Pancreas (tissue), 10 donors: ENCODE measurements at regions not wholly inside any gene's neighbourhood (a gene's known extent, or its start where the extent isn't known, plus 50 kb on each side); places are given as distances from the start of the nearest gene placed in this dataset.

Experiments
- ATAC-seq, 4 donors: fragments of 200-7000 bp; cut with Tn5 transposase; one replicate each; pipeline versions ENCODE4 v1.8.0 to v1.9.1; 2020; ENCODE audit warnings: mild to moderate bottlenecking in 4 of 4, moderate library complexity in 4 of 4
- DNase-seq, 6 donors: peaks; one replicate each; pipeline ENCODE4 v3.0.0-alpha.2; 2020
- FAIRE-seq: peaks from 2 replicates; lab custom pipeline; 2012; peaks lifted over from hg19 to GRCh38; lab: Jason Lieb, UNC
- H3K27ac ChIP-seq, 4 donors: fragments of 200-600 bp; sonication (generic); 1 replicate in 3 of 4; 2 replicates in 1 of 4; pipeline versions ENCODE4 v1.5.0 to v1.8.0; 2020
- H3K27me3 ChIP-seq, 4 donors: fragments of 200-600 bp; one replicate each; pipeline ENCODE4 v1.8.0; 2021
- H3K36me3 ChIP-seq, 3 donors: fragments of 200-600 bp; sonication (generic) in 1 of 3; one replicate each; pipeline versions ENCODE4 v1.5.0 to v1.8.0; 2020 to 2021
- H3K4me1 ChIP-seq, 3 donors: fragments of 200-600 bp; one replicate each; pipeline ENCODE4 v1.8.0; 2021
- H3K4me3 ChIP-seq, 4 donors: fragments of 200-600 bp; sonication (generic) in 2 of 4; one replicate each; pipeline versions ENCODE4 v1.5.0 to v1.8.0; 2020 to 2021
- H3K9me3 ChIP-seq, 4 donors: fragments of 200-600 bp; one replicate each; pipeline ENCODE4 v1.8.0; 2021
- CTCF ChIP-seq, 4 donors: fragments of 200-600 bp; sonication (generic) in 3 of 4; IDR thresholded peaks; one replicate each; pipeline versions ENCODE4 v1.5.0 to v1.8.0; 2021; ENCODE audit warnings: antibody characterized with exemption in 4 of 4
- WGBS, 2 donors: extraction: QIAGEN DNeasy Blood & Tissue Kit; methylation state at CpG; one replicate each; pipeline ENCODE4 v1.1.7; 2013; 5-methylcytosine and 5-hydroxymethylcytosine counted together
- intact Hi-C, 3 donors: fragments of 100-400 bp; cut with DNase I; formaldehyde crosslinking; loops; one replicate each; pipeline versions ENCODE4 v1.11.1 to v1.14.2; 2022
- donor health status: healthy with polysubstance abuse.
- donor health status: DM: no; HTN: no; CAD: no; lungs with moderate emphysema.
- donor health status: DM: no; HTN: no; CAD: no.
- donor health status: control.
- donor health status: control.
- donor health status: Bipolar disorder and iron deficiency.
- donor health status: DM: yes; HTN: yes; CAD: no.
- donor health status: DM: no; HTN: no; CAD: no.
- donor health status: DM: no; HTN: no; CAD: no.
- donor health status: DM: yes; HTN: yes; CAD: no.

DNA sequence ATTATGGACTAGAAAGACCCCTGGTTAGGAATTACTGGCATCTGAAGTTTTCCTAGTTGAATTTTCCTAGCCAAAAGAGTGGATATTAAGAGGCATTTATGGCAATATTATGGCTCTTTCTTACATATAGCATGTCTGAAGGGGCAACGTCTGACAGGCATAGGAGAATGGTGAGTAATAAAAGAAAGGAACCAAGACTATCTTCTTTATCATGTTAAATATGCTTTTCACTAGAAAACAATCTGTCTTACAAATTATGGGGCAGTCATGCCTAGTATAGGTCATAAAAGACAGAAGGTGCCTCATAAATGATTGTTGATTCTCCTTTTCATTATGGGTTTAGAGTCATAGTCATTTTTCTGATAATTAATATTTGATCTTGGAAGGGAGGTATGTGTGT is 431.1 kb upstream of the HTR2C start:
- whole genome bisulfite sequencing, 2 donors = 0 to 33% methylated on average over 1 of the region's 1 CpG
- FAIRE-seq (no peak), ATAC-seq (no peak), DNase-seq (no peak)
- Histone ChIP-seq H3K4me3 (no peak overlapping the region), H3K4me1 (no peaks in the 10 kb centered on the region), H3K27me3 (peaks cover 0 to 7% (median 1%) of the 10 kb centered on the region in 4 donors), H3K9me3 (no peaks in the 10 kb centered on the region), H3K36me3 (no peaks in the 10 kb centered on the region), H3K27ac (no peak overlapping the region)
- no peak for TF ChIP-seq CTCF (IDR thresholded peaks at IDR 0.05)
- intact Hi-C loops = no loop called here

- peak; percentile 20 for FAIRE-seq
- H3K4me1 ChIP-seq = no peaks in the 10 kb centered on the region
- no peak for ATAC-seq
Measured at GRCh38 chrX:114152130-114152529, 431.8 kb upstream of the HTR2C start.

DNA sequence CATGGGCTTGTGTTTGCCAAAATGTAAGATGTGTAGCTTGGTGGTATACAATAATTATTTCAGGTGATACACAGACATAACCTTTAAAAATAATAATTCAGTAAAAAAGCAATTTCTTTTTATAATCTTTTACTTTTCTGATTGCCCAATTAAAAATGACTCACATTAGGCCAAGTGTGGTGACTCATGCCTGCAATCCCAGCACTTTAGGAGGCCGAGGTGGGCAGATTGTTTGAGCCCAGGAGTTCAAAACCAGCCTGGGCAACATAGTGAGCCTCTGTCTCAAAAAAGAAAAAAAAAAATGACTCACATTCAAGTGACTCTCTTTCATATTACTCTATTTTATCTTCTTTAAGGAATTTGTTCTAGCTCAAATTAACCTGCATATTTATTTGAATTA is 449.4 kb upstream of the HTR2C start:
- Histone ChIP-seq H3K9me3 (no peaks in the 10 kb centered on the region), H3K4me3 (no peak overlapping the region), H3K27ac (no peak overlapping the region), H3K27me3 (peaks cover 0 to 13% (median 0%) of the 10 kb centered on the region in 4 donors), H3K4me1 (no peaks in the 10 kb centered on the region), H3K36me3 (no peaks in the 10 kb centered on the region)
- ATAC-seq (no peak), FAIRE-seq (no peak), DNase-seq (no peak)
- WGBS, 2 donors = 19 to 29% methylated on average over 1 of the region's 1 CpG
- TF ChIP-seq CTCF (IDR thresholded peaks at IDR 0.05) = no peak
- intact Hi-C loops = no loop called here

More at GRCh38 chrX:114152130-114152529, 431.8 kb upstream of the HTR2C start:
- Histone ChIP-seq H3K36me3 (no peaks in the 10 kb centered on the region), H3K27me3 (peaks cover 0 to 7% (median 1%) of the 10 kb centered on the region in 4 donors), H3K27ac (no peak overlapping the region), H3K9me3 (no peaks in the 10 kb centered on the region), H3K4me3 (no peak overlapping the region)
- intact Hi-C loops = no loop called here
- WGBS, 2 donors = 36 to 39% methylated on average over 1 of the region's 1 CpG
- no peak for DNase-seq
- TF ChIP-seq CTCF (IDR thresholded peaks at IDR 0.05) = no peak

- DNase-seq (peak in 1 of 6 donors; percentile 20), ATAC-seq (no peak), FAIRE-seq (no peak)
- H3K9me3 ChIP-seq = no peaks in the 10 kb centered on the region
- 44 to 55% methylated on average over 13 of the region's 13 CpGs for WGBS, 2 donors
- H3K4me1 ChIP-seq = no peaks in the 10 kb centered on the region
- intact Hi-C loops = no loop called here
- H3K27me3 ChIP-seq = peaks cover 0 to 27% (median 0%) of the 10 kb centered on the region in 4 donors
- no peak for TF ChIP-seq CTCF (IDR thresholded peaks at IDR 0.05)
- no peak overlapping the region for H3K4me3 ChIP-seq
- H3K36me3 ChIP-seq = no peaks in the 10 kb centered on the region
- H3K27ac ChIP-seq = no peak overlapping the region
Measured at GRCh38 chrX:114127411-114128025, 456.4 kb upstream of the HTR2C start.

- no peaks in the 10 kb centered on the region for H3K9me3 ChIP-seq
- DNase-seq = peak in 1 of 6 donors; percentile 23
- H3K27me3 ChIP-seq = peaks cover 0 to 27% (median 0%) of the 10 kb centered on the region in 4 donors
- H3K4me1 ChIP-seq = no peaks in the 10 kb centered on the region
- no peak for ATAC-seq
- no peak for FAIRE-seq
- 60 to 66% methylated on average over 5 of the region's 5 CpGs for WGBS, 2 donors
- intact Hi-C loops = no loop called here
- H3K36me3 ChIP-seq = no peaks in the 10 kb centered on the region
- TF ChIP-seq CTCF (IDR thresholded peaks at IDR 0.05) = no peak
- no peak overlapping the region for H3K27ac ChIP-seq
- no peak overlapping the region for H3K4me3 ChIP-seq
Measured at GRCh38 chrX:114127005-114127404, 456.9 kb upstream of the HTR2C start.
